Retinal pigment epithelial cell (primary cell): ENCODE measurements at regions not wholly inside any gene's neighbourhood (a gene's known extent, or its start where the extent isn't known, plus 50 kb on each side); places are given as distances from the start of the nearest gene placed in this dataset.
A peak's percentile ranks its signal among the peaks of the same experiment; 100 is the strongest.
"Not testable (repeated sequence)": the region's sequence is repeated elsewhere in the genome, so short reads cannot be mapped to it uniquely, and the experiment has no call there.

Source experiments
- DNase-seq: peaks from one replicate; pipeline ENCODE4 v3.0.0-alpha.2; 2010; ENCODE audit warnings: low read depth
- H3K4me3 ChIP-seq: 2 replicates; pipeline ENCODE4 v1.5.1; 2011; ENCODE audit warnings: mild to moderate bottlenecking, low read length, control low read depth, moderate library complexity
- TF ChIP-seq, protein P1 (sequence below): conservative IDR thresholded peaks from 2 replicates; pipeline ENCODE4 v1.5.1; 2011; ENCODE audit warnings: low read depth, low read length, control low read depth, inconsistent platforms

- not testable (repeated sequence) for H3K4me3 ChIP-seq, DNase-seq
These were observed 70.2 kb downstream of the LGALS9C start for GRCh38 chr17:18546514-18547398.

DNA sequence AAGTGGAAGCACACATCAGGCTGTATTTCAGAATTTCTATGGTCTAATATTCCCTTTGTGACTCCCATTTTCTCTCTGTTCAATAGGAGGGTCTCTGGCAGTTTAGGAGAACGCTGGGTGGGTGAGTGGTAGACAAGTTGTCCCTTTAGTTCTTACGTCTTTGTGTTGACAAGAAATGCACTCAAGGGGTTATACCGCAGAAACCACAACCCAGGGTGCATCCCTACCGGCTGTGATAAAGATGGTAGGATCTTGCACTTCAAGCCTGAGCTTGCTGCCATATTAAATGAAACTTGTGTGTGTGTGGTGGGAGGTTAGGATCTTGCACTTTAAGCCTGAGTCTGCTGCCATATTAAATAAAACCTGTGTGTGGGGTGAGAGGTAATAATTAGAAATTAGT, 80.5 kb downstream of the LGALS9C start:
- H3K4me3 ChIP-seq, DNase-seq: not testable (repeated sequence)

GRCh38 chr17:18563381-18564098, 80.7 kb downstream of the TBC1D28 start:
- DNase-seq, H3K4me3 ChIP-seq: not testable (repeated sequence)

DNA sequence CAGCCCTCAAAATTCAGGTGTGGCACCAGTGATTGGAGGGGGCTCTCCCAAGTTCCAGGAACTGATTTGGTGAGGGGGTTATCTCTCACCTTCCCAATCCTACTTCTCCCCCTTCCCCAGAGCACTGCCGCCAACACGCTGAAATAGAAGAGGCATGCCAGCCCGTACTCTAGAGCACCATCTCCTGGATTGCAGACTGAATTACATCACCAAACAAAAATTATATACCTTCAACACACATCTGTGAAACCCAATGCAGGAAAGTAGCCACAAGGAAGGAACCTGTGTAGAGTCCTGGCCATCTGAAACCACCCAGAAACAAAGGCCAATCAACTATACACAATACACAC, 80.1 kb downstream of the TBC1D28 start:
- TF ChIP-seq, protein P1, sequence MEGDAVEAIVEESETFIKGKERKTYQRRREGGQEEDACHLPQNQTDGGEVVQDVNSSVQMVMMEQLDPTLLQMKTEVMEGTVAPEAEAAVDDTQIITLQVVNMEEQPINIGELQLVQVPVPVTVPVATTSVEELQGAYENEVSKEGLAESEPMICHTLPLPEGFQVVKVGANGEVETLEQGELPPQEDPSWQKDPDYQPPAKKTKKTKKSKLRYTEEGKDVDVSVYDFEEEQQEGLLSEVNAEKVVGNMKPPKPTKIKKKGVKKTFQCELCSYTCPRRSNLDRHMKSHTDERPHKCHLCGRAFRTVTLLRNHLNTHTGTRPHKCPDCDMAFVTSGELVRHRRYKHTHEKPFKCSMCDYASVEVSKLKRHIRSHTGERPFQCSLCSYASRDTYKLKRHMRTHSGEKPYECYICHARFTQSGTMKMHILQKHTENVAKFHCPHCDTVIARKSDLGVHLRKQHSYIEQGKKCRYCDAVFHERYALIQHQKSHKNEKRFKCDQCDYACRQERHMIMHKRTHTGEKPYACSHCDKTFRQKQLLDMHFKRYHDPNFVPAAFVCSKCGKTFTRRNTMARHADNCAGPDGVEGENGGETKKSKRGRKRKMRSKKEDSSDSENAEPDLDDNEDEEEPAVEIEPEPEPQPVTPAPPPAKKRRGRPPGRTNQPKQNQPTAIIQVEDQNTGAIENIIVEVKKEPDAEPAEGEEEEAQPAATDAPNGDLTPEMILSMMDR: peak; percentile 63
- peak; percentile 7 for DNase-seq
- not testable (repeated sequence) for H3K4me3 ChIP-seq

DNA sequence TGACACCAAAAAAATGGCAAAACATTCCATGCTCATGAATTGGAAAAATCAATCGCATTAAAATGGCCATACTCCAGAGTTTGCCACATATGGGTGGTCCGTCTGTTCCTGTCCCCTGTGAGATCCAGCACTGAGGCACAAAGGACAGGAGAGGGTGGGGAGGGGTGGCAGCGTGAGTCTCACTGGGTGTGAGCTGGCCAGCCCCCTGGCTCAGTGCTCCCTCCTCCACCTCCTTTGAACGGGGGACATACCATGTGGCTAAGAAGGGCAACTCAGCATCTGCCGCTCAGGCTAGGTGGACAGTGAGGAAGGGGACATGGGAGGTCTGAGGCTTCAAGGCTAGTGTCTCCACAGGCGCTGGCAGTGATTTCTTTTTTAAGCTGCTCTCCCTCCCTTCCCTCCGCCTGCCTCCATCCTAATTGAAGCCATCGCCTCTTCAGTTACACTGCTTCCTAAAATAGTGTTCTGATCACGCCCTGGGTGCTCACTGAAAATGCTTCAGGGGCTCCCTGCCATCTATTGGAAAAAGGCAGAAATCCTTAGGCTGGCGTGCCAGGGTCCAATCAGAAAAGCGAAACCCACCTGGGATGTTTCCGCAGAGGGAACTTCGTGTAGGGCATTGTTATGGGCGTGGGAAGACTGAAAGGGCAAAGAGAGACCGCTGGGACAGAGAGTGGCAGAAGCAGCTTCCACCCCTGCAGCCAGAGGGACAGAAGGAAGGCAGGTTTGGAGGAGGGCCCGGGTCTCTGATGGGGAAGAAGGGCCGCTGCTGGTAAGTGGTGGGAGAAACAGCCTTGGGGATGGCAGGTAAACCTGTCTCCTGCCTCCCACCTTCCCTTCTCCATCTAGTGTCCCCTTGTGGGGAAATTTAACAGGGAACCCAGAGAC, 75.8 kb downstream of the TBC1D28 start:
- not testable (repeated sequence) for DNase-seq, H3K4me3 ChIP-seq

- H3K4me3 ChIP-seq: not testable (repeated sequence)
- DNase-seq: peak; percentile 49
These were observed 74.7 kb downstream of the TBC1D28 start for GRCh38 chr17:18569489-18569913.

GRCh38 chr17:18572536-18572935, 71.7 kb downstream of the TBC1D28 start:
- not testable (repeated sequence) for DNase-seq, H3K4me3 ChIP-seq

DNA sequence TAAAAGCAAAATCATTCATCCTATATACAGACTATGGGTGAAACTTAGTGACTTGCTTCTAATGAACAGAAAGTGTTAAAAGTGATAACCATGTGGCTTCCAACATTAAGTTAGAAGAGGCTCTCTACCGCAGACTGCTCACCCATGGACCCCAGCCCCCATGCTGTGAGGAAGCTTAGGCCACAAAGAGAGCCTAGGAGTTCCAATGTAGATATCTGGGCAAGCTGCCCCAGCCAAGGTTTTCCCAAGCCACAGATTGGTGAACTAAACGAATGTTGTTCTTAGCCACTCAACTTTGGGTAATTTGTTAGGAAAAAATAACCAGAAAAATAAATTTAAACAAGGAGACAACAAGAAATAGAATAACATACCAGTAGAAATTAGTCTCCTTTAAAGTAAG, 70.1 kb downstream of the TBC1D28 start:
- DNase-seq, H3K4me3 ChIP-seq: not testable (repeated sequence)
